HTR-8/SVneo (cell line): ENCODE measurements at regions not wholly inside any gene's neighbourhood (a gene's known extent, or its start where the extent isn't known, plus 50 kb on each side); places are given as distances from the start of the nearest gene placed in this dataset.
A peak's percentile ranks its signal among the peaks of the same experiment; 100 is the strongest.

ENCODE experiments used
- DNase-seq: peaks from one replicate; pipeline ENCODE4 v3.0.0; 2011; ENCODE audit warnings: low spot score, mixed read lengths; ENCODE audit not compliant: insufficient read length
- FAIRE-seq: peaks from 2 replicates; lab custom pipeline; 2011; peaks lifted over from hg19 to GRCh38; lab: Jason Lieb, UNC

- FAIRE-seq (no peak), DNase-seq (no peak)
These were observed 447.6 kb upstream of the IL12A start for GRCh38 chr3:159540882-159541495.

- FAIRE-seq: no peak
- DNase-seq: peak; percentile 18
These were observed 439.8 kb upstream of the IL12A start for GRCh38 chr3:159548675-159549335.

GRCh38 chr3:159555205-159555604 lies 433.4 kb upstream of the IL12A start:
- no peak for DNase-seq
- no peak for FAIRE-seq

- DNase-seq (no peak), FAIRE-seq (no peak)
These were observed 428.9 kb upstream of the IL12A start for GRCh38 chr3:159559771-159560170.

GRCh38 chr3:159560214-159560979 lies 428.2 kb upstream of the IL12A start:
- no peak for FAIRE-seq
- DNase-seq: no peak

GRCh38 chr3:159565313-159565712 lies 423.3 kb upstream of the IL12A start:
- DNase-seq (no peak), FAIRE-seq (no peak)

- no peak for FAIRE-seq
- peak; percentile 6 for DNase-seq
These were observed 405.0 kb upstream of the IL12A start for GRCh38 chr3:159583662-159584061.

GRCh38 chr3:159584421-159584820 lies 404.2 kb upstream of the IL12A start:
- FAIRE-seq (no peak), DNase-seq (no peak)

- DNase-seq (peak; percentile 42), FAIRE-seq (peak; percentile 40)
These were observed 401.9 kb upstream of the IL12A start for GRCh38 chr3:159586571-159587202.

GRCh38 chr3:159593927-159594605 lies 394.6 kb upstream of the IL12A start:
- FAIRE-seq (no peak), DNase-seq (no peak)

GRCh38 chr3:159600291-159600690 lies 388.3 kb upstream of the IL12A start:
- DNase-seq (no peak), FAIRE-seq (no peak)

GRCh38 chr3:159604151-159604581 lies 384.5 kb upstream of the IL12A start:
- DNase-seq: no peak
- FAIRE-seq: no peak

- FAIRE-seq (no peak), DNase-seq (no peak)
These were observed 383.5 kb upstream of the IL12A start for GRCh38 chr3:159605101-159605500.

GRCh38 chr3:159605776-159606175 lies 382.9 kb upstream of the IL12A start:
- FAIRE-seq: no peak
- no peak for DNase-seq

- FAIRE-seq (no peak), DNase-seq (no peak)
These were observed 380.8 kb upstream of the IL12A start for GRCh38 chr3:159607856-159608255.

- no peak for DNase-seq
- no peak for FAIRE-seq
These were observed 380.3 kb upstream of the IL12A start for GRCh38 chr3:159608311-159608710.

GRCh38 chr3:159609625-159610024 lies 379.0 kb upstream of the IL12A start:
- no peak for FAIRE-seq
- no peak for DNase-seq

GRCh38 chr3:159616234-159616825 lies 372.3 kb upstream of the IL12A start:
- DNase-seq (no peak), FAIRE-seq (no peak)

GRCh38 chr3:159619341-159619885 lies 369.2 kb upstream of the IL12A start:
- DNase-seq (no peak), FAIRE-seq (peak; percentile 57)

- DNase-seq (no peak), FAIRE-seq (no peak)
These were observed 368.4 kb upstream of the IL12A start for GRCh38 chr3:159620281-159620680.
